ENCODE measurements at regions not wholly inside any gene's neighbourhood (a gene's known extent, or its start where the extent isn't known, plus 50 kb on each side); places are given as distances from the start of the nearest gene placed in this dataset.
"Not testable (repeated sequence)": the region's sequence is repeated elsewhere in the genome, so short reads cannot be mapped to it uniquely, and the experiment has no call there.

DNA sequence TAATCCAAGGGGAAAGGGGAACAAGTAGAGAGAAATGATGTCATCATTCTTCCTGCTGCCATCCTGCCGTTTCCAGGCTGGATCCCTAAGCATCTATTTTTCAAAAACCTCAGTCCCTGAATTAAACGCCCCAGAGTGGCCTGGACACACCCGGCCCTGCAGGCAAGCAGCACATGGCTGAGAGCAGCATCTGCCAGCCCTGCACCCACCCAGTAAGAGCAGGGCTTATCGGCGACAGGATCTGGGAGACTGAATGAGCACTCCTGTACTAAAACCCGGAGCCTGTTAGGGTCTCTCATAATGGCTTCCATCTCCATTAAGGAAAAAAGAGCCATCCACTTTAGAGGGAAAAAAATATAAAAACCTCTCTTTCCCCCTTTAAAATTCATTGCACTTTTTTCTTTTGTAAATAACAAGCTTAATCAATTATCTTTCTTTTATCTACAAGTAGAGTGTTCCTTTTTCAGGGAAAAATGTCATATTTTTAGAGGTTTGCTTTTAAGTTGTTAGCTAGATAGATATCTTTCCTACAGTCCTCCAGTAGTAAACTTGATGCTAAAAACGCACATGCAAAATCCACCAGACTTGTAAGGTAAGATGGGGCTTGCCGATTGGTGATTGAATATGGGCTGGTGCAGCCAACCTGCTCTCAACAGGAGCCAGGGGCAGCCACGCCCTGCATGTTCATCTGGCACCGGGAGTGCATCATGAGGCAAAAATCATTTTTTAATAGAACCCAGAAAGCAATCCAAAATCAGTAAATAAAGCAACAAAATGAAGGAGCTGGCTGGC lies 457.8 kb downstream of the EIPR1 start:
- DNase-seq = no peak

DNA sequence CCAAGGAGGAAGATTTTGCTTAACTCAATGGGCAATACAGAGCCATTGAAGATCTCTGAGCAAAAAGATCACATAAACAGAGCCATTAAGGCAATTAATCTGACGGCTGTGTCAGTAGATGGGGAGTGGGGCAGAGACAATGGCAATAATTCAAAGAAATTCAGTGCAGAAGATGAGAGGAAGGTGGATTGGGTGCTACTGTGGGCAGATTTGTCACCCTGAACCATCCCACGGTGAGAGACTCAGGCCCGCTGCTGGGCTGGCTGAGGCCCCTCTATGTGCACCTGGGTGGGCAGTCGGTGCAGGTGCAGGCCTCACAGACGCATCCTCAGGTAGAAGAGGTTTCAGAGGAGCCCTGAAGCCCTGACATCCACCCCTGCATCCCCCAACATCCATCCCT lies 458.6 kb downstream of the EIPR1 start:
- no peak for DNase-seq

DNA sequence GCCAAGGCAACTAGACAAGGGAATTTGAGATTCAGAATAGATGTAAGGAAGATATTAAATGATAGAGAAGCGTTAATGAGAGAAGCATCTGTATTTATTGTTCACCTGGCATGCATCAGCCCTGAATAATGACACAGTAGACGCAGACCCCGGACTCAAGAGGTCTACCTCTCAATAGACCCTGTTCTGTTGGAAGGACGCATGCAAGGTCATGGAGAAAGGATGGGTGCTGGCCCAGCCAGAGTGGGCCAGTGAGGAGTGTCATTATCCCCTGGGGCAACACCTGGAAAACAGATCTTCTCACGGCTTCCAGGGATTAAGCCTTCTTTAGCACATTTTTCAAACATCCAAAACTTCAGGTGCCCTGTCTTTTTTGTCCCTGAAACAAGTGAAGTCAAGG lies 461.0 kb downstream of the EIPR1 start:
- no peak for DNase-seq

DNA sequence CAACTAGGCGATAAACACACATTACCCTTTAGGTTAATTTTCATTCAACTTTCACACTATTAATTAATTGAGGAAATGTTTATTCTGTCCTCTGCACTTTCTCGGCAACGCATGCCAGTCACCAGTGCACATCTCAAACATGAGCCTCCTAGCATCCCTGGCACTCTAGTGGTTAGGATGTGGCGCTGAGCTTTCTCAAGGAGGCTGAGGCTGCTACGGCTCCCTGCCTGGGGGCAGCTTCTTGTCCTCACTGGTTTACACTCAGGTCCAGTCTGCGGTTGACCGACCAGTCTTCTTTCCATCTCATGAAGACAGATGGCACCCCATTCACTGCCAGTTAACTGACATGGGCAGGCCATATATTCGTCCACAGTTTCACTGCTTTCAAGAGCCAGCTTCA lies 463.4 kb downstream of the EIPR1 start:
- DNase-seq = no peak

DNA sequence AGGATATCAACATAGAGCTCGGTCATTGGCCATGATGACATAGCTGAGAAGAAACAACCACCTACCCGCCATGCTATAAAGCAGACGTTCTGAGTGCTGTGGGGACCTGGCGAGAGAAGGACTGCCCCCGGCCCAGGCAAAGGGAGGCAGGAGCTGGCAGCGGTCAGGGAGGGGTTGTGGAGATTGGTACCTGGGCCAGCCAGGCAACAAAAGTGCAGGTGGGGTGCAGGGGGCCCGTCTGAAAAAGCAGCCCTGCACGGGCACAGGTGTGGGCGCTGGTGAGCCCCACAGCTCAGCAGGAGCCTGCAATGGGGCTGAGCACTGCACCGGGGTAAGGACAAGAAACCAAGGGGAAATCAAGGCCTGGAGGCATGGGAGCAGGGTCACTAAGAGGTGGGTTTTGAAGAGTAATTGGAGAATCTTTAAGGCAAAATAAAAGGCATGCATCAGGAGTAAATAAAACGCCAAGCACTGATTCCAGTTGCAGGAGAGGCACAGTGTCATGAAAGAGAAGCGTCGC lies 464.0 kb downstream of the EIPR1 start:
- no peak for DNase-seq

DNA sequence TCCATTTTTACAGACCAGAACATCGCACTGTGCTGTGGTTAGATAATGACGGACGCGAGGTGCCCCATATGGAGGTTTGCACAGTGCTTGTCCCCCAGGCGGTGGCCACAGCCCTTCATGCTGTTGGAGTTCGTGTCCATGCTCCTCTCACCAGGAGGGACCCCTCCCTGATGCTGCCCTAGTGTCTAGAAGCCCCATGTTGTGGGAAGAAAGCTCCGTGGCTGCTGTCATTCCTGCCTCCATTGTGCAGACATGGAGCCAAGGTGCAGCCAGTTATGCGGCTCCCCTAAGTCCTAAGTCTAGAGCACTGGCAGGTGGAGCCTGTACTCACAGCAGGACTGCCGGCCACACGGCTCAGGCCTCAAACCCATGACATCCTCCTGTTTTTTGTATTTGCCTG lies 464.9 kb downstream of the EIPR1 start:
- no peak for DNase-seq

DNA sequence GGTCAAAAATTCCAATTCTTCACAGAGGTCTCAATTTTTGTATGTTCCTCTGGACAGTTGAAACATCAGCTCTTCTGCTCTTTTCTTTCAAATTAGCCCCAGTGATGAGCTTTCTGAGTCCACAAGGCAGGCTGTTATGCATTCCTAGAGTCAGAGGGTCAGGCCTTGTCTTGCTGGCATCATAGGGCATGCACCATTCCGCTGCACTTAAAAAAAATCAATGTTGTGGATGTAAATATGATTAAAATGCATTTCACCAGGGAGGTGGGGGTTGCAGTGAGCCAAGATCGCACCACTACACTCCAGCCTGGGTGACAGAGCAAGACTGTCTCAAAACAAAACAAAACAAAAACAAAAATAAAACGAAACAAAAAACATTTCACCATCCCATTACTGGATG lies 465.3 kb downstream of the EIPR1 start:
- DNase-seq = no peak

DNA sequence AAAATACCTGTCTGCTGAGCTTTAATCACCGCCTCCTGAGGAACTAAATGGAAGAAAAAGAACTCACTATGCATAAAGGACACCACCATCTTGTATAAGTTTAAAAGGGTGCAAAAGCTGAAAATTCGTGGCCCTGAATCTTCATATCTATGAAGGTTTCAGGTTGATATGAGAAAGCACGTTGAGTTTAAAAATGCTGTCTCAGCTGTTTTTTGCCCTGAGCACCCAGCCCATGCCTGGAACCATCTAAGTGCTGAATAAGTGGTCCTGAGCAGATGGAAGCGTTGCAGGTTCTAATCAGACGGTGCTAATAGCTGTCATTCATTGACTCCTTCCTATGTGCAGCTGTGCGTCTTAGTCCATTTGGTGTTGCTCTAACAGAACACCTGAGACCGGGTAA lies 467.4 kb downstream of the EIPR1 start:
- DNase-seq = no peak

DNA sequence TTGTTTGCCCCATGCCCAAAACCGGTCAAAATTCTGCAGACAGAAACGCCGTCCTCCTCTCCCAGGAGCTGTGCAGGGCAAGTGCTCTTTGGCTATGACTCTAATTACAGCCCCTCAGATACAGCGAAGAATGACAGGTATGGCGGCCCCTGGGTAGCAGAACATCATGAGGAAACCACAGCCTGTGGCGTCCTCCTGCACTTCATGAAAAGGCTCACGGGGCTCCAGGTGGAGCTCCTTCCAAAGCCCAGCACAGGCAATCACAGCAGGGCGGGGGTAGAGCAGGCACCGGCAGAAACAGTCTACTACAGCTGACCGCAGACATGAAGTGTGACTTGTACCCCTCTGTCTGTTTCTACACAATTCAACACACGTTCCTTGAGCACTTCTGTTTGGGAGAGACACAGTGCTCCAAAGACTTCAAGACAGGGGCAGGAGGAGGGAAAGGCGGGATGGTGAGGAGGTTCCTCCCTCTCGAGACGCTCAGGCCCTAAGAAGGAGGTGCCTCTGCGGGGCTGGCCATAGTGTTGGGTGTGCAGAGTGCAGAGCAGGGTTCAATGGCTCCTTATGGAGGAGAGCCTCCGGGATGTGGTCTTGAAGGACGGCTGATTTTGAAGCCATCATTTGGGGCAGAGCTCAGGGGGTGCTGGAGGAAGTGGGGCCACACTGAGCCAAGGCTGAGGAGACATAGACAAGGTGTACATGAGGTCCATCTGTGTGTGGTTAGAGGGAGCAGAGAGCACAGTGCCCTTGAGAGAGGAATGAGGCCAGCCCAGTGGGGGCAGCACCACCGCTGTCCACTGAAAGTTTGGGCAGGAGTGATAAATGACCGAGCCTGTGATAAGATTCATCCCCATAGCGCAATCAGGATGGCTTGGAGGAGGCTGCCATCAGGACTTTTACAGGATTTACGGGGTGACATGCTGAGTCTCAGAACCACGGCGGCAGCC lies 468.3 kb downstream of the EIPR1 start:
- DNase-seq = no peak

DNA sequence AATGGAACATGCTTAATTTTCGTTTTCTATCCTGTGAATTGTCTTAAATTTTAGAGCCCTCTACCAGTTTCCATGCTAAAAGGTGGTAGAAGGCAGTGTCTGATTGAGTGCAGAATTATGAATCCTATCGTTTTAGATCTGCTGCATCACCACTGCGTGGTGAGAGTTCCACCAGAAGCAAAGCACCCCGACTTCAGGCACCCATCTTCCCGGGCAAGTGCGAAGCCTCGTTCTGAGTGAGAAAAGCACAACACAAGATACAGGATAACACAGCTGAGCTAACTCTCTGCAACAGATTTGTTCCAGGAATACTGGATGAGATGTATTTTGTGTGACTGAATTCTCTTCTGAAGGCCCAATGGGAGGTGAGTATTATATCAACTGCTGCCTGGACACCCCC lies 471.5 kb downstream of the EIPR1 start:
- DNase-seq = no peak

DNA sequence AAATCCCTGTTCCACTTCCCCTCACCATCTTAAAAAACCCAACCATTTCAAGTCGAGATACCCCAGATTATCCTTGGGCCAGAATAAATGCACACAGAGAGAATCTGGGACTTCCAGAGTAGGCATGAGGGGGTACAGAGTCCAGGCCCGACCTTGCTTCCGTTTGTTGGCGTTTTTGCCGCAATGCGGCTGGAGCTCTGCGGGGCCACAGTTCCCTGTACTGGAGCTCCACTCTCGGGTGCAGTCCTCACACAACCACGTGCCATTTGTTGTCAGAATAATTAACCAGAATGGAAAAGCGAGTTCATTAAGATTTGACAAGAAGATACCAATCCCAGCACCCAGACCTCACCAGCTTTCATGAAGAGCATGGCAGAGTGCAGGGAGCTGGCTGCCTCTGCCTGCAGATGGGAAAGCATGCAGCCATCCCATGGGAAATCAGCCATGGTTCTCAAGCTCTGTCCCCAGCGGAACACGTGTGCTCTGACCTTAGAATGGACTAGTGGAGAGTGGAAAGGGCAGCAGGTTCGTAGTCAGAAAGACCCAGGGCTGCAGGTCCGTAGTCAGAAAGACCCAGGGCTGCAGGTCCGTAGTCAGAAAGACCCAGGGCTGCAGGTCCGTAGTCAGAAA lies 472.8 kb downstream of the EIPR1 start:
- DNase-seq = no peak

DNA sequence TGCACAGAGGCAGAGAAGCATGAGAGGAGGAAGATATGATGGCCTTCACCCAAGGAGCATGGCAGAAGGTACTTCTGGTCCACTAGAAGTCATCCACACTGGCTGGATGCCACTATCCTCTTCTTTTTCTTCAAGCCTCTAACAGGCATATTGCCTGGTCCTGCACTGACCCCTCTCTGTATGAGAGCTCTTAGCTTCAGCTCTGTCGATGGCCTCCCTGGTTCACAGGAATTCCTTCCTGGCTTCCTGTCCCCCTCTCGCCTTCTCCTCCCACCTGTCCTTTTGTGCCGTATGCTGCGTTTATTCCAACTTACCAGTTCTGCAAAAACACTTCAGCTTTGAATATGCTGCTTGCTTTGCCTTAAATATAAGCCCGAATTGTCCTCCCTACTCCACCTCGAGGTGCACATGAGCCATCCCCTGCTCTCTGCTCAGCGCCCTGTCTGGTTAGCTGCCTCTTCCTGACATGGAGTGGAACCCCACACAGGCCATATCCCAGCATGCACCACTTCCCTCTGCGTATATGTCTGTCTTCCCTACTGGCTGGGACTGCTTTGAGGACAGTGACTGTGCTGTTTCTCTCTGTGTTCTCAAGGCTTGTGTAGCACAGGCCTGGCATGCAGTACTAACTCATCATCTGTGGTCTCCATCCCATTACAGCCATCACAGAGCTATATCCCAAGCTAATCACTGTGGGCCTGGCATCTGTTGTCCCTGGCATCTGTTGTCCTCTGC lies 474.9 kb downstream of the EIPR1 start:
- DNase-seq = no peak

DNA sequence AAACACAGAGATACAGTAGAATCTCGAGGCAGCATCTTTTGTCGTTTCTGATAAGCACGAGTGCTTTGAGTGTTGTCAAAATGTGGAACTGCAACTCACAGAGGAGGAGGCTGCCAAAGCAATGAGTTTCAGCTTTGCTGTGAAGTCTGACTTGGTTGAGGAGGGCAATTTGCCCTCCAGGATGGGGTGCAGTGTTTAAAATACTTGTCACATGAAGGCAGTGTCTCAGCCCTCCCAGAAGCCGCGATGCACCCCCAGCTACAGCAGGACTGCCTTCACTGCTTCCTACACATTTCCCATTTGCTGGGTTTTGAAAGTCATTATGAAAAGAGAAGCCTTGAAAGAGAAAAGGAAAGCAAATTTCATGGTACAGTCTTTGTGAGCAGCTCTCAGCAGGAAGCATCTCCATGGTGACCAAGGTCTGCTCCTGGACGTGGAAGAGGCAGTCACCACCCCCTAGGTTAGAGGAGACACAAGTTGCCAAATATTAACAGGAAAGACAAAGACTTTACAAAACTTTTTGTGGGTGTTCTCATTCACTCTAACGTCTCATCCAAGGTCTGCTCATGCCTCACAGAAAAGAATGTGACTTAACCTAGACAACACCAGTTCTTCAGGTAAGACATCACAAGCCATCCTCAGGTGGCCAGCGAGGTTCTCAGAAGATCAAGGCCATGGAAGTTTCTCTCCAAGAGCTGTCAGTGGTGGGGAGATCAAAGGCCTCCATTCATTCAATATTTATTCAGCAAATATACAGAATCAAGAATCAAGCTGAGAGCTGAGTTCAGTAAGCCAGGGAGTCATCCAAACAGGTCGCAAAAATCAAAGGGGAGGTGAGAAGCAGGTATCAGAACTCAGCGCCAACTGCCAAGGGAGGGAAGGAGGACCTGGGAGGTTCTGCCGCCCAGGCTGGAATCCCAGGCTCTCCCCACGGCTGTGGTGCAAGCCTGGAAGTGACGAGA lies 476.0 kb downstream of the EIPR1 start:
- DNase-seq = no peak

DNA sequence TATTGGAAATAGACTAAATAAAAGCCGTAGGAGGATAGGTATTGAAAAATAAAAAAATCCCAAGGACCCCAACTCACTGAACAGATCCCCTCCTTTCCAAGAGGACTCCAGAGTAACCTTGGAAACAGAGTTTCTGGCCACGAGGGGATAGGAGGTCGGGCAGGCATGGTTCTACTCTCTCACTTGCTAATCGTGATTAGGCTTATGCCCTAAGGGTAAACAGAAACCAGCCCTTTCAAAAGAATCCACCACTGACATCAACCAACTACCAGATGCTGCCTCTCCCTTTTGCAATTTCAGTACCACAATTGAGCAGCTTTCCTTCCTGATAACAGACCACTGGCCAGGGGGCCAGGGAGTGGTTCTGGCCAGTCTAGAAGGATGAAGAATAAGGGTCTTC lies 477.8 kb downstream of the EIPR1 start:
- no peak for DNase-seq

DNA sequence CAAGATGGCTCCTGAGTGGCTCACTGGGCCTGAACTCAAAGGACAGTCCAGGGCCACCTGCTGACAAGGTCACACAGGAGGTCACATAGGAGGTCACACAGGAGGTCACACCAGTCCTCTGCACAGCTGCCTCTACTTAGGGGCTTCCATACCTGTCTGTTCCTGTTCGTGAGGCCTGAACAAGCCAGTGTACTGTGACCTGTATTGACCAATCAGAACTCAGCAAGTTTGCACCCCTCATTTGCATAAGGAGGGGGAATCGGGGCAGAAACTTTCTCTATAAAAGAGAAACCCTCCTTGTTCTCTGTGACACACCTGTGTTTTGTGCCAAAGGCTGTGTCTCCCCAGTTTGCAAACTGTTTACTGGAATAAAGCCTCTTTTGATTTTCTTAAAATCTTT lies 478.9 kb downstream of the EIPR1 start:
- DNase-seq = no peak

DNA sequence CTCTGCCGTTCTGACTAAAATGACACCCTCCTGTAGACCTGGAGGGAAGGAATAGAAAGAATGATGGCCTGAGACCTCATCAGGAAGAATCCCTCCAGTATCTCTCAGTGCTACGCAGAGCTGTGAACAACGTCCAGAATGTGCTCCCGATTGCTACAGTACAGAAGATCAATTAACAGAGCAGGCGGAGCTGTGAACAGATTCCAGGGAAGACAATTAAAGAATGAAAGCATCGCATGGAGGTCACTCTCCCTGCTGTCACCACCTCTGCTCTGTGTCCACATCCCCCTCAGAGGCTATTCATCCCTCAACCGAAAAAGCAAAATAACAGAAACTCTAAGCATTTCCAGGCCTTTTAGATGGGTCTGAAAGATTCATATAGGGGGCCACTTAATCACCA lies 481.0 kb downstream of the EIPR1 start:
- DNase-seq = no peak

DNA sequence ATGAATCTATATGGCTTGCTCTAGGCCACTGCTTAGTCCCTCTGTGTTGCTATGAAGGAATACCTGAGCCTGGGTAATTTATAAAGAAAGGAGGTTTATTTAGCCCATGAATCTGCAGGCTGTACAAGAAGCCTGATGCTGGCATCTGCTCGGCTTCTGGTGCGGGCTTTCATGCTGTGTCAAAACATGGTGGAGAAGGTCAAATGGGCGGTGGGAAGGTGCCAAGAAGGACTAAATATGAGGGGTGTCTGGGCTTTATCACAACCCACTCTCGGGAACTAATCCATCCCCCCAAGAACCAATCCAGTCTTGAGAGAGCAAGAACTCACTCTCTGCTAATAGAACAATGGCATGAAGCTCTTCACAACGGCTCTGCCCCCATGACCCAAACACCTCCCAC lies 481.6 kb downstream of the EIPR1 start:
- DNase-seq = no peak

DNA sequence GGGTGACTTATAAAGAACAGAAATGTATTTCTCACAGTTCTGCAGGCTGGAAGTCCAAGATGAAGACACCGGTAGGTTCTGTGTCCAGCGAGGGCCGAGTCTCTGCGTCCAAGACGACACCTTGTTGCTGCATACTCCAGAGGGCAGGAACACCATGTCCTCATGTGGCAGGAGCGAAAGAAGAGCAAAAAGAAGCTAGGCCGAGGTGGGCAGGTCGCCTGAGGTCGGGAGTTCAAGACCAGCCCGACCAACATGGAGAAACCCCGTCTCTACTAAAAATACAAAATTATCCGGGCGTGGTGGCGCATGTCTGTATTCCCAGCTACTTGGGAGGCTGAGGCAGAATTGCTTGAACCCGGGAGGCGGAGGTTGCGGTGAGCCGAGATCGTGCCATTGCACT lies 483.6 kb downstream of the EIPR1 start:
- DNase-seq = not testable (repeated sequence)

DNA sequence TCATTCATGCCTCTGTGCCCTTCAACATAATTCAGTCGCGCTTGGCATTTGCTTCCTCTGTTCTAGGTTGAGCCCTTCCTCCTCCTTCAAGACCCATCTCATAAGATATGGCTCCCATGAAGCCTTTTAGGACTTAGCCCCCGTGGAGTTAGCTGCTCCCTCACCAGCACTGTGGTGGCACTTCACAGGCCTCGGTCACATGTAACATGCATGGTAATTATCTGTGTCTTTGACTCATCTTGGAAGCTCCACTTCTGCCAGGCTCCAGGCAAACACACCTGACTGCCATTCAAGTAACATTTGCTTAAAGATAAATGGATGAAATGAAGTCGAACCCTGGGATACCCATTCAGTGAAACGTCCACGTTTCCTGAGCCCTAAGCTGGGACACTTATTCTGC lies 484.7 kb downstream of the EIPR1 start:
- DNase-seq = no peak

DNA sequence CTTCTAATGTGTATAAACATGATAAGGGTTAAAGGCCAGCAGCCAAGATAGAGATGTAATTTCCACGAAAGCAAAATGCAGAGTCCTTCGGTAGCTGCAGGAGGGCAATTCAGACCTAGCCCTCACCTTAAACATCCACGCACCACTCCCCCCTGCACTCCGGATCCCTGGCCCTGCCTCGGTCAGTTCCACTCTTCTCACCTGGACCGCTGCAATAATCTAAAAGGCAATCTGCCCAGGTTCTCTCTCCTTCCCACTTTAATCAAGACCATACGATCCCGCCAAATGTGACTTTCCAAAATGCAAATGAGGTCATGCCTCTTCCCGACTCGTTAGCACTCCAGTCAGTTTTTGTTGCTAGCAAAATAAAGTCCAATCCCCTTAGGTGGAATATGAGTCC lies 485.2 kb downstream of the EIPR1 start:
- no peak for DNase-seq

DNA sequence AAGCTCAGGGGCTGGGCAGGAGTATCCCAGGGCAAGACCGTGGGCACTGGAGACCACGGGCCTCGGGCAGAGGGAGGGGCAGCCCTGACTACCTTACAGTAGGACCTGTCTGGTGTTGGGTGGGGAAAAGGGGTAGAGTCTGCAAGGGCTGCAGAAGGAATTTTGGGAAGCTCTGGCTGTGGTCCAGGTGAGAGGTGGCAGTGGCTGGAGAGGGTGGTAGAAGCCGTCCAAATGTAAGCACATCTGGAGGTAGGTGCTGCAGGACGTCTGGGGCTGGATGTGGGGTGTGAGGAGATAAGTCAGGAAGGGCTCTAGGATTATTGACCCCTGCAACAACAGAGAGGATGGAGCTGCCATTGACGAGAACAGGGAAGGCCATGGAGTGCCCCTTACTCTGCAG lies 486.7 kb downstream of the EIPR1 start:
- DNase-seq = no peak

DNA sequence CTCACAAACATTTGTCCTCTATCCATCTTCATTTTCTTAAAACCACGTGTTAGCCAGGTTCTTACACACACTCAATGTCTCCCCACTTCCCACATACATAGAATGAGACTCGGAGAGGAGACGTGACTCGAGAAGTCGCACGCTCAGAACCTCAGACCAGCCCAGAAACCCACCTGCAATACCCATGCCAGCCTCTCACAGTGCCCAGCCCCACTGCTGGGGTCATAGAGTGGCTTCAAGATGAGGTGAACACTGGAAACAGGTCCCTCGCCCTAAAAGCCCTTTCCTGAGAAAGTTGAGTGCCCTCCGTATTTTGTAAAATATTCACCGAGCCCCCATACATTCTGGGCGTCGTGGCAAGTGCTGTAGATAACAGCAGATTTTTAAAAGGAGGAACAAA lies 487.4 kb downstream of the EIPR1 start:
- no peak for DNase-seq

Data from AML-193 (cell line).